ENCODE measurements at regions not wholly inside any gene's neighbourhood (a gene's known extent, or its start where the extent isn't known, plus 50 kb on each side); places are given as distances from the start of the nearest gene placed in this dataset.

- TF ChIP-seq EZH2 (IDR thresholded peaks at IDR 0.05; ENCODE audit: insufficient read depth, poor library complexity, severe bottlenecking) (no peak), EZH2phosphoT487 (IDR thresholded peaks at IDR 0.05; ENCODE audit: insufficient read depth, low read depth) (no peak)
Observed at GRCh38 chrY:13082748-13083147, 178.1 kb downstream of the DDX3Y start.
